Central memory CD4-positive, alpha-beta T cell (primary cell): ENCODE measurements at regions not wholly inside any gene's neighbourhood (a gene's known extent, or its start where the extent isn't known, plus 50 kb on each side); places are given as distances from the start of the nearest gene placed in this dataset.
A peak's percentile ranks its signal among the peaks of the same experiment; 100 is the strongest.

ENCODE experiments used
- DNase-seq: peaks from one replicate; pipeline ENCODE4 v3.0.0; 2022

DNA sequence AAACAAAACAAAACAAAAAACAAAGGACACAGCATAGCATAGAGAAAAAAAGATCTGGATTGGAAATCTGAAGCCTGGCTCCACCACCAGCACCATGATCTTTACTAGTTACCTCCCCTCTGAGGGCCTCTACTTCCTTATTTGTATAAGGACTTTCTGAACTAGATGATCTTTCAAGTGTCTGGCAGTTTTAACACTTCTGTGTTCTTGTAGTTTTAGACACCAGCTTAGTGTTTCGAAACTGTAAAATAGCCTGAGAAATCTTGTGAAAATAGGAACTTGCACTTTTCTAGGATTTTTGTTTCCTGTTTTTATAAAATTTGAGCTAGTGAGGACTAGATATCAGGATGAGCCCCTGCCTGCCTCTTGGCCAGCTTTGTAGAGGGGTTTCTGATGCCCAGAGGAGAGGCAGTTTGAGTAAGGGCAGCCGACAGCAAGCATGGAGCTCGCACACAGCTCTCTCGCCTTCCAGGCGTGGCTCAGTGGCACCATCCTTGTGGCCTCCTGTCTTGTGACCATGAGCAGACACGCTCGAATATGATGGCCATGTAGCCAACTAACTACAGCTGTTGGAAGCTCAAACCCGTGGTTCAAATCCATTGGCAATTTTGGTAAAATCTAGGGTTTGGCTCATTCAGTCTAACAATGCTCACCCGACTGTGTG lies 319.0 kb downstream of the KCNRG start:
- DNase-seq = no peak

DNA sequence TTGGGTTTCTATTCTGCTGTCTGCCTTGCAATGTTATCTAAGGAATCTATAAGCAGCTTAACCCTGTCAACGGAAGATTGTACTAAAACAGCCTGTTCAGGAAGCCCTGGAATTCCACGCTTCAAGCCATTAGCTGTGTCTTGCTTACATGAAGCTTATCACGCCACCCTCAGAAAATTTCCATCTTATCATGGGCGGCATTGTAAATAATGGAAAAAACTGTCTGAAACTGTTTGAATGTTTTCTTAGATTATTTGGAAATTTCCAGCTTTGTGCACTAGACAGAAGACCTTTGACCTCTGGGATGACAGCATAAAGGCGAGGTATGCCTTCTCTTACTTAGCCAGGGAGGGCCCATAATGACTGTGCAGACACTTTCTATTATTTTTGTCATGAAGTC lies 319.7 kb downstream of the KCNRG start:
- DNase-seq = no peak

DNA sequence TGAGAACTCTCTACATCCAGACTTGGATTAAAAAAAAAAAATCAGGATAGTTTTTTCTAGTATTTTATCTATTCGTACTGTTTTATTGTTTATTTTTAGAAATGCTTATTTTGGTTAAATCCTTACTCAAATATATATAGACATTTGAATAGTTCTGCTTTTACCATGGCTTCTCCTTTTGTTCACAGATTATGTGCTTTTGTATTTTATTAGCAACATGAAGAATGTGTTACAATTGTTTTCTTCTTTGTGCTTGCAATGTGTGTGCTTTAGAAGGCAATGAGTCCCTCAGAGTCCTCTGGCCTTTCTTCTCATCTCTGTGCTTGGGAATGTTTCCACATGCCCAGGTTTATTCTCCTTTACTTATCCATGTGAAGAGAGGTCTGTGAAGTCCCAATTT lies 324.0 kb downstream of the KCNRG start:
- no peak for DNase-seq

GRCh38 chr13:50340146-50340545 lies 324.9 kb downstream of the KCNRG start:
- no peak for DNase-seq

DNA sequence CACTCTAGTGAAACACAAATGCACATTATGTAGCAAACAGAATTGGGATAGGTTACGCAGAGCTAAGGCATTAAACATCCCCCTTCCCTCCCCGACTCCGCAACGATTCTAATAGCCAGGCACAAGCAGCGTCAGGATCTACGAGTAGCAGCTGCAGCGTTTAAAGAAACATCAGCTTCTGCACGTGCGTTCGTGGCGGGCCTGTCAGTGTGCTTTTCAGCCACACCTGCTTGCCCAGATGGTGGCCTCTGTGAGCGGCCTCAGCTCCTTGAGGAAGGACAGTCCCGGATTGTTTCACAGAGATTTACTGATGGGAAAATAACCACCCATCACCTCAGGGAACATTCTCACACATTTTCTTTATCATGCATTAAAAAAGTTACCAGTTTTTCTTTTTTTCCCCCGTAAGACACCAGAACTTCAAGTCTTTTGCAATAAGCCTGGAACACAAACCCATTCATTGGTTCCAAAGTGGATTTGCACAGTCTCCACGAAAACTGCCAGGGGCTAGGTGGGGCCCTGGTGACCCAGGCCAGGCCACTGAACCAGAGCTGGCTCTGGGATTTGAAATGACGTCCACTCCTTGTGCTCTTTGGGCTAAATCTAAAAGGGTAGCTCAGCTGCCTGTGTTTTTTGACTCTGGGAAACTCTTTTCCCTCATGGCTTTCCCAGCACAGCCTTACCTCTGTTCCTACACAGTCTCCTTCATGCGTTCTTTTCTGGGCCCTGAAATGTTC lies 325.5 kb downstream of the KCNRG start:
- no peak for DNase-seq

DNA sequence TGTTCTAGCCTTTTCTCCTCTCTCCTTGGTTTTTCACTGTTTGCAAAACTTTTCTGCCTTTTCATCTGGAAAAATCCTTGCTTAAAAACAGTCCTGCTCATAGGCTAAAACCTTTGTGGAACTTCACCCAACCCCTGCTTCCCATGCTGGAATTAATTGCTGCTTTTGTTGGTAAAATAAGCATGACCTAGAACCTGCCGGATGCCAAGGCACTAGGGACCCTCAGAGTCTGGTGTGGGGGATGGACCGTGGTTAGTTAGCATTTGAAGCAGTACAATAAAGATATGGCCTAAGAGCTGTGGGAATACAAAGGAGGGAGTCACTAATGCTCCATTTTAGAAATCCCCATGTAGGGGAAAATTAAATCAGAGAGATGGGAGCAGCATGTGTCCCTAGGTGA lies 326.3 kb downstream of the KCNRG start:
- DNase-seq = no peak

GRCh38 chr13:50344717-50345116 lies 329.5 kb downstream of the KCNRG start:
- DNase-seq = no peak

- no peak for DNase-seq
These were observed 330.6 kb downstream of the KCNRG start for GRCh38 chr13:50345804-50346203.

DNA sequence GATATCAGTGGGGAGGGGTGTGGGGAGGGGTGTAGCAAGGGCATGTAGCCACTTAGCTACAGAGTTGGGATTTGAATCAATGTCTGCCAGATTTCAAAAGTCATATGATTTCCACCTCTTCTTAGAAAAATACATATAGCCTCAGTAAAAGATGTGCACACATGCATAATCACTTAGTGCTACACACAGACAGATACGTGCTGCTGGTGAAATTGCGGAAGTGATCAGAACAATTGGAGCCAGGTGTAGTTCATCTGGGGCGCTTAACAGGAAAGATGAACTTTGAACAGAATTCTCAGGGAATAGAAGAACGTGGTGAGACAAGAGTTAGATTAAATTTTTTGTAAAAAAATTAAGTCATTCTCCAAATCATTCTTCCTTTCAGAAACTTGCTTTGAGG lies 333.1 kb downstream of the KCNRG start:
- DNase-seq = no peak

DNA sequence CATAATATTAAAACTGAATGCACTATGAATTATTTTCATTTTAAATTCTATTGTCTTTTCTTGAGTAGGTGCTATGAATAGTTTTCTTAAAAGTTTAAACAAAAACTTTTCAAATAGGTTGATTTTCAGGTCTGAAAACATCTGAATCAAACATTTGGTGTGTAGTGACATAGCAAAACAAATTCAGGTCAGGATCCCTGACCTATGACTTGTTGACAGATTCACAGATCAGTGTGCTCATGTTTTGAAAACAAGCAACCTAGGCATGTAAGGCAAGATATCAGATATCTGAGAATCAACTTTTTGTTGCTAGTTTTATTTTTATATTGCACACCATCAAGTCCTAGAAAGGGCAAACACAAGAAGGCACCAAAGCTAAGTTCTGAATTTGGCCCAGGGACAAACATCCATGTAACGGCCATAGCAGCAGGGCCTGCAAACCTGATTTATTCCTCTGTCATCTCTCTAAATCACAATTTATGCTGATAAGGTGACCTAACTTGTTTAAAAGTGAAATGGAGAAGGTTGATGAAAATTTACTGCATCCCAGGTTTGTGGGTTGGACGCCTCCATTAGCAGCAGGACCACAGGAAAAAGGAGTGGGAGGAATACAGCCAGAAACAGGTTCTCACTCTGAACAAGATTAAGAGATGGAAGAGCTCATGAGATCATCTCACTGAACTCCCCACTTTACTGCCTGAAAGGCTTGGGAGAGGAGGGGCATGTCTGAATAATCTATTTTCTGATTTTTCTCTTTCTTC lies 337.7 kb downstream of the KCNRG start:
- DNase-seq = no peak

DNA sequence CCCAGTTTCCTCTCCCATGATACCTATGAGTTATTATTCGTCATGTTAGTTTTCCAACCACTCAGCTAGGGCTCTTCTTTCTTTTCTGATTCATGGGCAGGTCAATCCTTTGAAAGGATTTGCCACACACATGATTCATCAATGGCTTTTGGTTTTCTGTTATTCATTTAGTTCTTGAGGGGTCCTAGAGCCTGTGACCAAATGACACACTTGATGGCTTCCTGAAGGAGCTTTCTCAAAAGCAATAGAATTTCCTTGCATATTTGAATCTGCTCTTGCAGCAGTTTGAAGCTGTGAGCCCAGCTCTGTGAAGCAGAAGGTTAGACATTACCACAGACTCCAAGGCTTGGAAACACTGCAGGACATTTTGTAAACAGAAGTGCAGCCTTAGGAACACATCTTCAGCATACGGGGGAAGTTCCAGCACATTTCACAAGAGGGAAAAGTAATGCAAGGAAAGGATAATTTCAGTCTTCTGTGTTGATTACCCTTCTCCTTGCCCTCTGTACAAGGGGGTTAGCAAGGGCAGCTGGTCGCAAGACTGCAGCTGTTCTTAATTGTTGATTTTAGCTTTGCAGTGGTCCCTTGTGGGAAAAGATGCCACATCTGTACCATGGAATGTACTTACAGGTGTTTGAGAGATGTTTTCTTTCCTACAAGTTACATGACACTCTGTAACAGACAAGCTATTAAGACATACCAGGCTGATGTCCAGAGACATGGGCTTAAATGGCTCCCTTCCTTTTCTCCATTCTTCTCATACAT lies 338.6 kb downstream of the KCNRG start:
- no peak for DNase-seq

GRCh38 chr13:50355797-50356196 lies 340.6 kb downstream of the KCNRG start:
- no peak for DNase-seq

GRCh38 chr13:50357136-50357535 lies 341.9 kb downstream of the KCNRG start:
- DNase-seq = no peak

DNA sequence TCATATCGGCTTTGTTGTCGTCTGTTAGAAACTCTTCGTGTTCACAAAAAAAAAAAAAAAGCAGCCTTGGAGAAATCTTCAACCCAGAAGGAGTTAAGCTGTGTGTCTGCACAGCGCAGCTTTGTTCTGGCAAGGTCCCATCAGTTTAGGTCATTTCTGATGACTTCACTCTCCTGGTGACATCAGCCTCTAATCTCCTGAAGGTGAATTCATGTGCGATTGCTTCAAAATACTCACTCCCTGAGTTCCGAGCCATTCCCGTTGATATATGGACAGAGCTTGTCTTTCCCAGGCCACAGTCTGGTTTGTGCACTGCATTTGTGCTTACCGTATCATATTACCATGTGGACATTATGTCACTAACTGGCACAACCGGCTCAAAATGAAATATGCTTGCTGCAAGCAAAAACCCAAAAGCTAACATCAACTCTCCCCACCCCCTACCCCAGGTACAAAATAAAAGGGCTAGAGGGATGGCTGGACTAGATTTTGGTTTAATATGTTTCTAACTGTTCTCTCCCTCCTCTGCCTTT lies 342.4 kb downstream of the KCNRG start:
- no peak for DNase-seq

DNA sequence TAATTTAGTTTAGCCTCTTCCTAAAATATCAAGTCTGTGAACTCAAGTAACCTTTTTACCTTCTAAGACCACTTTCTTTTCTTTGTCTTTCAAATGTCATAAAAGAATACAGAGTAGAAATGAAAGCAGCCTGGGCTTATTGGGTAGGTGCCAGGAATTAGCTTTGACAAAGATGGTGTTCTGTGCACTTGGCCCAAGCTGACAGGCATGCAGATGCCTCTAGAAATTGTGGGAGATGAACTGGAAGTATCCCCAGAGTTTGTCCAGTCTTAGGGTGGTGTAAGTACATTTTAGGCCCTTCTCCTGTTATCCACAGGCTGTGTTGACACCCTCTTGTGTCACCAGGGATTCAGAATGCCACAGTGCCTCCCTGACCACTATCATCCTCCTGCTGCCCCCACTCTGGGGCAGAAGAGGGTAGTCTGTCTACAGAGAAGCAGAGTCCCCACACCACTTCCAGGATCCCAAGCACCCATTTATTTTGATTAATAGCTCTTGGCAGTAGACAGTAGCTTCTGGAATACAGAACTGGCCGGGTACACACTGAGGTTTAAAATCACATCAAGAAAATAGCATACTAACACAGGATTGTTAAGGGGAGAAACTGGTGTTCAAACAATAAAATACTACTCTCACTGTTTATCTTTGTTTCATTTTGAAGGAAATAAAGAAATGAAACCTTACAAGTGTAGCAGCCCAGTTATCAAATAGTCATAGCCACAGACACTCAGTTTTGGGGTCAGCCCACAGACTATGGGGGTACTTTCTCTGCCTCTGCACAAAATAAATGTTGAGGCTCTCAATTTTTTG lies 343.2 kb downstream of the KCNRG start:
- DNase-seq = no peak

- DNase-seq = no peak
These were observed 343.8 kb downstream of the KCNRG start for GRCh38 chr13:50359041-50359367.

- no peak for DNase-seq
These were observed 344.5 kb downstream of the KCNRG start for GRCh38 chr13:50359779-50360178.

GRCh38 chr13:50360637-50361036 lies 345.4 kb downstream of the KCNRG start:
- no peak for DNase-seq

DNA sequence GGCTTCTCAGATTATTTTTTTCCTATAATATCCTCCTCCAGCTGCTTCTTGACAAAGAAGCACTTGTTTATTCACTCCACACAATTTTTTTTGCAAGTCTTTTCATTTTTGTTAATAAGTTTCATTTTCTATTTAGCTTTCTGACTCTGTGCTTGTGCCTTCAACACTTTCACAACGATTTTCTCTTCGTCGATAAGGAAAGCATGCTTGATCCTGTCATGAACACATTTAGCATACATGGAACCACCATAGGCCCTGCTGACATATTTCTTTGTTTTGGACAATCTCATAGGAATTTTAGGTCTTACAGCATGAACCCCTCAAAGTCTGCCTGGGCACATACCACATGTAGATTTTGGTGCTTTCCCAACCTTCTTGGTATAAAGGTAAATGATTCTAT lies 346.0 kb downstream of the KCNRG start:
- DNase-seq = no peak

DNA sequence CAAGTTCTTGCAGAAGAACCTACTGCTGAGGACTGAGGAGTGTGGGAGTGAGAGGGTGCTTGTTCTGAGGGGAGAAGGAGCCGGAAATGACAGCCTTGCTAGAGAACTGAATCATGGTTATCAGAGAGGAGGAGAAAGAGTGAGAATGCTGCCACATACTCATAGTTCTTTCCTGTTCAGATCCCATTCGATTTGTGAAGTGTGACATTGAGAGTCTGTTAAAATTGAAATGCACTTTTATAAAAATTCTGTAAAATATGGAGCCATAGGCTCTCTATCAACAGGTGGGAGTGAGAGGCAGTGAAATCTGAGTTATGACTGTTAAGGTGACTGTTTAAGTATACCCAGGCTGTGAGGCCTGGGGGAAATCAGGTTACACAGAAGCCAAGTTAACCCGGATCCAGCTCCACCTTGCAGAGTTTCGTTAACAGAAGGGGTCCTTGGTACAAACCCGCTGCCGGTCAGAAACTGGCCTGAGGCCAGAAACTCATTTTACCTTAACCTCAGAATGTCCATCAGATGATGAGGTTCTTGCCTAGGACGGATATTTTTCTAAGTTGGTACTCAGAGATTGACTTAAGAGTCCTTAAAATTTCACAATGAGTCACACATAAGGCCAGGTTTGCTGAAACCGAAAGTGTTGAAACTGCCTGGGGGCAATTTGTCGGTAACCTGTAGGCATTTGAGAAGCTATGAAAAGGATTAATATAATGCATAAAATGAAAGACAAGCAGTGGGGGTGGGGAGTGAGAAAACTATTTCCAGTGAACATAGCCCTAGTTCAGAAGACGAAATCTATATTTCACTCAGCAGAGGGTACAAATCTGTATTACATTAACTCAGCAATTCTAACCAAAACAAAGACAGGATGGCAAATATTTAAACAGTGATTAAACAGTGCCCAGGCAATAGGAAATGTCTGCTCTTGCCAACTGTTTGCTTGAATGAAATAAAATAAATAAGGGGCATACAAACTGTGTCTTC lies 350.5 kb downstream of the KCNRG start:
- DNase-seq = peak; percentile 43
